Loucy (cell line): ENCODE measurements at regions not wholly inside any gene's neighbourhood (a gene's known extent, or its start where the extent isn't known, plus 50 kb on each side); places are given as distances from the start of the nearest gene placed in this dataset.

ENCODE experiments used
- H2AFZ ChIP-seq: fragments of 200-600 bp; sonication (generic); 2 replicates; pipeline ENCODE4 v1.6.0; 2016; ENCODE audit warnings: antibody characterized with exemption, mild to moderate bottlenecking, low read length, moderate library complexity
- H3F3A ChIP-seq: fragments of 200-600 bp; 2 replicates; pipeline ENCODE4 v1.6.0; 2016; ENCODE audit warnings: antibody characterized with exemption, low read depth, mild to moderate bottlenecking
- H3K27me3 ChIP-seq: fragments of 200-600 bp; sonication (generic); 2 replicates; pipeline ENCODE4 v1.6.1; 2014; ENCODE audit warnings: low read length, mild to moderate bottlenecking; ENCODE audit not compliant: insufficient read depth, poor library complexity, severe bottlenecking
- H3K36me3 ChIP-seq: fragments of 200-600 bp; sonication (generic); 2 replicates; pipeline ENCODE4 v1.6.1; 2016; ENCODE audit warnings: low read length; ENCODE audit not compliant: insufficient read depth
- H3K4me1 ChIP-seq: fragments of 200-600 bp; sonication (generic); 2 replicates; pipeline ENCODE4 v1.5.1; 2014; ENCODE audit warnings: low read length, mild to moderate bottlenecking; ENCODE audit not compliant: insufficient read depth, poor library complexity, severe bottlenecking
- H3K4me2 ChIP-seq: fragments of 200-600 bp; sonication (generic); 2 replicates; pipeline ENCODE4 v1.6.0; 2014; ENCODE audit warnings: antibody characterized with exemption, low read length, low read depth, mild to moderate bottlenecking; ENCODE audit not compliant: poor library complexity, severe bottlenecking
- H3K4me3 ChIP-seq: fragments of 200-600 bp; sonication (generic); 2 replicates; pipeline ENCODE4 v1.5.1; 2014; ENCODE audit warnings: low read length, mild to moderate bottlenecking, mixed read lengths; ENCODE audit not compliant: poor library complexity, severe bottlenecking
- H3K79me2 ChIP-seq: fragments of 200-600 bp; sonication (generic); 2 replicates; pipeline ENCODE4 v1.6.1; 2014; ENCODE audit warnings: low read length; ENCODE audit not compliant: insufficient read depth
- H3K9ac ChIP-seq: fragments of 200-600 bp; sonication (generic); 2 replicates; pipeline ENCODE4 v1.6.0; 2014; ENCODE audit warnings: mild to moderate bottlenecking, low read depth, low read length, moderate library complexity; ENCODE audit not compliant: poor library complexity, severe bottlenecking
- H3K9me2 ChIP-seq: fragments of 200-600 bp; sonication (generic); replicated peaks from 2 replicates; pipeline ENCODE4 v1.6.1; 2016; ENCODE audit warnings: low read depth, low read length, mixed read lengths
- H3K9me3 ChIP-seq: fragments of 200-600 bp; sonication (generic); 2 replicates; pipeline ENCODE4 v1.6.1; 2014; ENCODE audit warnings: mild to moderate bottlenecking, antibody characterized with exemption, low read length, low read depth; ENCODE audit not compliant: insufficient read depth
- H4K20me1 ChIP-seq: fragments of 200-600 bp; sonication (generic); 2 replicates; pipeline ENCODE4 v1.6.0; 2014; ENCODE audit warnings: antibody characterized with exemption, low read length, mild to moderate bottlenecking; ENCODE audit not compliant: insufficient read depth, poor library complexity, severe bottlenecking
- CTCF ChIP-seq: fragments of 200-600 bp; sonication (generic); conservative IDR thresholded peaks from 2 replicates; pipeline ENCODE4 v1.5.1; 2014; ENCODE audit warnings: mild to moderate bottlenecking, antibody characterized with exemption, low read length
- EZH2phosphoT487 ChIP-seq: fragments of 200-600 bp; IDR thresholded peaks from 2 replicates; pipeline ENCODE4 v1.6.1; 2018; ENCODE audit warnings: antibody characterized with exemption, mild to moderate bottlenecking, moderate library complexity, borderline replicate concordance

GRCh38 chr4:20483416-20483815 is 216.8 kb upstream of the PACRGL start:
- H2AFZ ChIP-seq: no peak overlapping the region
- H3K4me3 ChIP-seq: no peak overlapping the region
- H3F3A ChIP-seq: no peaks in the 10 kb centered on the region
- no peak overlapping the region for H3K9ac ChIP-seq
- no peaks in the 10 kb centered on the region for H3K79me2 ChIP-seq
- no peaks in the 10 kb centered on the region for H3K4me1 ChIP-seq
- H3K4me2 ChIP-seq: no peak overlapping the region
- no peaks in the 10 kb centered on the region for H3K9me3 ChIP-seq
- H3K9me2 ChIP-seq: no peaks in the 10 kb centered on the region
- no peaks in the 10 kb centered on the region for H3K27me3 ChIP-seq
- TF ChIP-seq CTCF (no peak), EZH2phosphoT487 (no peak)
- H4K20me1 ChIP-seq: no peaks in the 10 kb centered on the region
- H3K36me3 ChIP-seq: no peaks in the 10 kb centered on the region

GRCh38 chr4:20486433-20486832 is 213.8 kb upstream of the PACRGL start:
- Histone ChIP-seq H3K4me3 (no peak overlapping the region), H3K4me2 (no peak overlapping the region), H3K79me2 (no peaks in the 10 kb centered on the region), H4K20me1 (no peaks in the 10 kb centered on the region), H3K4me1 (no peaks in the 10 kb centered on the region), H3K36me3 (no peaks in the 10 kb centered on the region), H2AFZ (no peak overlapping the region), H3K9me3 (no peaks in the 10 kb centered on the region), H3F3A (no peaks in the 10 kb centered on the region), H3K9ac (no peak overlapping the region), H3K27me3 (no peaks in the 10 kb centered on the region), H3K9me2 (no peaks in the 10 kb centered on the region)
- TF ChIP-seq EZH2phosphoT487: no peak
- TF ChIP-seq CTCF: no peak

- no peak overlapping the region for H3K4me3 ChIP-seq
- no peaks in the 10 kb centered on the region for H3K27me3 ChIP-seq
- H3K9me3 ChIP-seq: no peaks in the 10 kb centered on the region
- no peak overlapping the region for H3K9ac ChIP-seq
- H2AFZ ChIP-seq: no peak overlapping the region
- no peak overlapping the region for H3K4me2 ChIP-seq
- H3K36me3 ChIP-seq: no peaks in the 10 kb centered on the region
- no peak for TF ChIP-seq CTCF
- no peaks in the 10 kb centered on the region for H3K4me1 ChIP-seq
- no peaks in the 10 kb centered on the region for H4K20me1 ChIP-seq
- H3K9me2 ChIP-seq: no peaks in the 10 kb centered on the region
- H3F3A ChIP-seq: no peaks in the 10 kb centered on the region
- no peaks in the 10 kb centered on the region for H3K79me2 ChIP-seq
Observed at GRCh38 chr4:20487446-20487845, 212.8 kb upstream of the PACRGL start.
